Epithelial cell of esophagus (primary cell): ENCODE measurements at regions not wholly inside any gene's neighbourhood (a gene's known extent, or its start where the extent isn't known, plus 50 kb on each side); places are given as distances from the start of the nearest gene placed in this dataset.

ENCODE experiments used
- DNase-seq: peaks from one replicate; pipeline ENCODE4 v3.0.0; 2010; ENCODE audit warnings: low read depth
- H3K4me3 ChIP-seq: 2 replicates; pipeline ENCODE4 v1.5.1; 2011; ENCODE audit warnings: mild to moderate bottlenecking, low read length, control low read depth
- TF ChIP-seq, protein P1 (sequence below): IDR thresholded peaks from 2 replicates; pipeline ENCODE4 v1.5.1; 2011; ENCODE audit warnings: low read depth, mild to moderate bottlenecking, low read length, control low read depth, inconsistent platforms; ENCODE audit not compliant: insufficient read depth; ENCODE audit errors: missing control alignments

DNA sequence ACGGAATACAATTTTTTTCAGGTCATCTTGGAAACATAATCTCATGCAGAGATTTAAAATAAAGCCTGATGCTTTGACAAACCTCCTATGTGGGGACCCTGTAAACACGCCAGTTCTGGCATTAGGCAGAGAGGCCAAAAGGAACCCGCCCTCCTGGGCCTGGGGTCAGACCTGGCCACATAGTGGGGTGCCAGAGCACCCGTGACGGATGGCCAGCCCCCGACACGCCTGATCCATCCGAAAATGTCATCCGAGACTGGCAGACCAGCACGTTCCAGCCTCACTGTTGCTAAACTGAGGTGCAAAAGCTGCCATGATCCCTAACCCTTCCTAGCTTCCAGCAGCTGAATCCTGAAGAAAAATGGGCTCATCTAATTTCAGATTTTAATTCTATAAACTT, 222.6 kb upstream of the SALL3 start:
- DNase-seq, result no peak
- TF ChIP-seq, protein P1, sequence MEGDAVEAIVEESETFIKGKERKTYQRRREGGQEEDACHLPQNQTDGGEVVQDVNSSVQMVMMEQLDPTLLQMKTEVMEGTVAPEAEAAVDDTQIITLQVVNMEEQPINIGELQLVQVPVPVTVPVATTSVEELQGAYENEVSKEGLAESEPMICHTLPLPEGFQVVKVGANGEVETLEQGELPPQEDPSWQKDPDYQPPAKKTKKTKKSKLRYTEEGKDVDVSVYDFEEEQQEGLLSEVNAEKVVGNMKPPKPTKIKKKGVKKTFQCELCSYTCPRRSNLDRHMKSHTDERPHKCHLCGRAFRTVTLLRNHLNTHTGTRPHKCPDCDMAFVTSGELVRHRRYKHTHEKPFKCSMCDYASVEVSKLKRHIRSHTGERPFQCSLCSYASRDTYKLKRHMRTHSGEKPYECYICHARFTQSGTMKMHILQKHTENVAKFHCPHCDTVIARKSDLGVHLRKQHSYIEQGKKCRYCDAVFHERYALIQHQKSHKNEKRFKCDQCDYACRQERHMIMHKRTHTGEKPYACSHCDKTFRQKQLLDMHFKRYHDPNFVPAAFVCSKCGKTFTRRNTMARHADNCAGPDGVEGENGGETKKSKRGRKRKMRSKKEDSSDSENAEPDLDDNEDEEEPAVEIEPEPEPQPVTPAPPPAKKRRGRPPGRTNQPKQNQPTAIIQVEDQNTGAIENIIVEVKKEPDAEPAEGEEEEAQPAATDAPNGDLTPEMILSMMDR, result no peak
- H3K4me3 ChIP-seq, result no peak overlapping the region

DNA sequence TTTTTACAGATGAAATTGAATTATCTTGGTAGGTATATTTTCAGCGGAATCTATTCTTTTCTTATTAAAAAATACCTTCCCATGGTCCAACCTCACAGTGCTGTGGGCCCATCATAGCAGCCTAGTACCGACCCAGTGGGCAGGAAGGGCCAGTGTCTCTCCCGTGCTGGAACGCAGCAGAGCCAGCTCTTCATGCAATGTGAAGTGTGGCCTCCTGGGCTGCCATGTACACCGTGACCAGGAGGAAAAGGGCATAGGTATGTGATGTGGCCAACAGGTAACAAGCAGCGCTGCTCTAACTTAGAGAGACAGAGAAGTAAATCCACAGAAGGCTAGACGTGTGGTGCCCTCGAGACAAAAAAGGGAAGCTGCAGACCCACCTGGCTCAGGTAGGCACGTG, 221.1 kb upstream of the SALL3 start:
- TF ChIP-seq, protein P1, result no peak
- no peak overlapping the region for H3K4me3 ChIP-seq
- DNase-seq, result no peak

DNA sequence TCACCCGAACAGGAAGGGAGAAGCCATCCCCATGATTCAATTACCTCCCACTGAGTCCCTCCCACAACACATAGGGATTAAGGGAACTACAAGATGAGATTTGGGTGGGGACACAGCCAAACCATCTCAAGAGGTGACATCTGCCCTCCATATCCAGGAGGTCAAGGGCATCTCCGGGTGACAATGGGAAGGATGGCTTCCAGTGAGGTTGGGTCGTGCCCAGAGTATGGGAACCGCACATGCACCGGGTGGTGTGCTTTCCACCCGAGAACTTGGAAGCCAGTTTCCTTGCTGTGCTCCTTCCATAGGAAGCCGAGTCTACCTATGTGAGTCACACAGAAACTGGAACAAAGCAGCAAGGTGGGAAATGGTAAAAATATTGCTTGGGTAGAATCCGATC, 216.9 kb upstream of the SALL3 start:
- TF ChIP-seq, protein P1, result no peak
- no peak for DNase-seq
- no peak overlapping the region for H3K4me3 ChIP-seq

DNA sequence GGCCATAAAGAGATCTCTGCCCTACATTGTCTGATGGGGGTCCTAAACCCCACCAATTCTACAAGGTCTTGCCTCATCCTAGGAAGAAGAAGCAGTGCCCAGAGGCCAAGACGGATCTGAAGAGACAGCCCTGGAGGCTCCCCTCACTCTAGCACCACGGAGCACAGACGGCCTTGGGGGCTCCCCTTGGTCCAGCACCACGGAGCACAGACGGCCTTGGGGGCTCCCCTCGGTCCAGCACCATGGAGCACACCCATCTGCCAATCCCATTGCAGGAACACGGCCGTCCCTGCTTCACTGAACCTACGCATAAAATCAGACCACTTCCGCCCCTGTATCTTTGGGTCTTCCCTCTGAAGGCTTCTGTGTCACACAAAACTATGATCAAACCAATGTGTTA, 215.1 kb upstream of the SALL3 start:
- DNase-seq, result no peak
- TF ChIP-seq, protein P1, result no peak
- no peak overlapping the region for H3K4me3 ChIP-seq

DNA sequence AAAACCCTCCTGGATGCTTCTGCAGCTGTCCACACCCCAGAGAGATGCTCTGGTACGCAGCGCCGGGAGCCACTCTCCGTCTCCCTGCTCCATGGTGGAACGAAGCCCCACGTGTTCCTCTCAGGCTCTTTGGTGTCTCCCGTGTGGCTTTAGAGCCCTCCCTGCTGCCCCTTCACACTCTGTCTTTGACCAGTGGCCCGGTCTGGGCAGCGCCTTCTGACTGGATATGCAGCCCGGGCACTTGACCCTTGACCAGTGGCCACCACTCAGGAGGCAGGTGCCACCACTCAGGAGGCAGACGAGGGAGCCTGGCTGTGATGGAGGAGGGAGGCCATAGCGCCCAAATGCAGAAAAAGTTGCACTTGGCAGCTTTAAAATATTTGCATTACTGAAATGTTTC, 214.5 kb upstream of the SALL3 start:
- TF ChIP-seq, protein P1, result no peak
- DNase-seq, result no peak

DNA sequence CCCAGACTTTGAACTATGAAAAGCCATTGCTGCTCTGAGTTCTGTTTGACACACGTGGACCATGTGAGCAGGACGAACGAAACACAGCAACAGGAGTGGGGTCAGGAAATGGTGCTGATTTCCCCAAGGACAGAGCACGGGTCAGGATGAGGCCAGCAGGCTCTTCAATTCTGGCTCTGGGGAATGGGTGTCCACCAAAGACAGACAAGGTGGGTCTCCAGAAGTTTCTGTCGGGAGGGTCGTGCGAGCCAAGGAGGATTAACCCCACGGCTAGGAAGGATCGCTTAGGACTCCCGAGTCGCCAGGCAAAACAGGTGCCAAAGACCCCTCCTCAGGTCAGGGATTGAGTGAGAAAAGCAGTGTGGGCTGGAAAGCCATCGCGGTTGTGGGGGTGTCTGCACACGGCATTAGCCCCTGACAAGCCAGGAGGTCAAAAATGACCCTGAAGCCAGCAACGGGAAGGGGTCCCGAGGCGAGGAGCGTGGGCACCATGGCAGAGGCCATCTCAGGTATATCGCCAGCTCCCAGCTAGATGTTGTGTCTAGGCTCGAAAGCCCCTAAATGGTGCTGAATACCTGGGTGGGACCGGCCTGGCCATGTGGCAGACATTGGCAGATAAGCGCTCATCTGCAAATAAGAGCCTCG, 213.9 kb upstream of the SALL3 start:
- DNase-seq, result no peak
- H3K4me3 ChIP-seq, result no peak overlapping the region
- TF ChIP-seq, protein P1, result no peak

More for the DNA sequence above, 214.5 kb upstream of the SALL3 start:
- H3K4me3 ChIP-seq, result no peak overlapping the region
